HAP-1 (cell line): ENCODE measurements at regions not wholly inside any gene's neighbourhood (a gene's known extent, or its start where the extent isn't known, plus 50 kb on each side); places are given as distances from the start of the nearest gene placed in this dataset.
"Not testable (repeated sequence)": the region's sequence is repeated elsewhere in the genome, so short reads cannot be mapped to it uniquely, and the experiment has no call there.

Source experiments
- DNase-seq, 2 experiments: peaks; one replicate each; pipeline ENCODE4 v3.0.0-alpha.2; 2016 to 2020; ENCODE audit warnings: low spot score in 2 of 2
- H3K27me3 ChIP-seq: fragments of 250-450 bp; sonication (Bioruptor Pico); 2 replicates; pipeline ENCODE4 v1.5.1; 2020; ENCODE audit warnings: low read depth, mild to moderate bottlenecking, moderate library complexity
- H3K36me3 ChIP-seq: fragments of 250-450 bp; sonication (Bioruptor Pico); replicated peaks from 2 replicates; pipeline ENCODE4 v1.5.1; 2020; ENCODE audit warnings: mild to moderate bottlenecking
- H3K4me1 ChIP-seq: fragments of 250-450 bp; sonication (Bioruptor Pico); 2 replicates; pipeline ENCODE4 v1.5.1; 2020; ENCODE audit warnings: mild to moderate bottlenecking
- H3K4me3 ChIP-seq: fragments of 250-450 bp; sonication (Bioruptor Pico); 2 replicates; pipeline ENCODE4 v1.5.1; 2020; ENCODE audit warnings: mild to moderate bottlenecking, moderate library complexity
- H3K9me3 ChIP-seq: fragments of 250-450 bp; sonication (Bioruptor Pico); 2 replicates; pipeline ENCODE4 v1.5.1; 2020; ENCODE audit warnings: mild to moderate bottlenecking, moderate library complexity
- in situ Hi-C: fragments of 300-500 bp; cut with MboI; formaldehyde crosslinking; loops from 3 replicates; pipeline ENCODE4 v1.14.3; 2020; ENCODE audit warnings: low sequenced_read_pairs, inconsistent platforms, mixed read lengths

DNA sequence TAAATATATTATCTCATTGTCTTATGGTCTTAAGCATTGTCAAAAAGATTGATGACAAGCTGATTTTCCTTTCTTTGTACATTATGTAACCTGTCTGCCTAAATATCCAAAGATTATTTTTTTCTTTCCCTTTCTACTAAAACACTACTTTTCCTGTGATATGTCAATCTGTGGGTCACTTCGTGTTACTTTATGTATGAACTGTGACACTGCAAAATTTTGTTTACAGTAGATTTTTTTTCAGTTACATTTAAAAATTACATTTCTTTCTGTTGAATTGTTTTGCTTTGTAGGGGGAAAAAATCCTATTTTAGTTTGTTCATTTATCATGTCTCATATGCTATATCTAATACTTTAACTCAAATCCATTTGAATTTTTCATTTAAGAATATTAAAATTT is 392.3 kb upstream of the ATXN7L3B start:
- no peaks in the 10 kb centered on the region for H3K9me3 ChIP-seq
- in situ Hi-C loops = no loop called here
- H3K4me3 ChIP-seq = no peak overlapping the region
- no peaks in the 10 kb centered on the region for H3K27me3 ChIP-seq
- H3K36me3 ChIP-seq = no peaks in the 10 kb centered on the region
- no peaks in the 10 kb centered on the region for H3K4me1 ChIP-seq
- no peak for DNase-seq

DNA sequence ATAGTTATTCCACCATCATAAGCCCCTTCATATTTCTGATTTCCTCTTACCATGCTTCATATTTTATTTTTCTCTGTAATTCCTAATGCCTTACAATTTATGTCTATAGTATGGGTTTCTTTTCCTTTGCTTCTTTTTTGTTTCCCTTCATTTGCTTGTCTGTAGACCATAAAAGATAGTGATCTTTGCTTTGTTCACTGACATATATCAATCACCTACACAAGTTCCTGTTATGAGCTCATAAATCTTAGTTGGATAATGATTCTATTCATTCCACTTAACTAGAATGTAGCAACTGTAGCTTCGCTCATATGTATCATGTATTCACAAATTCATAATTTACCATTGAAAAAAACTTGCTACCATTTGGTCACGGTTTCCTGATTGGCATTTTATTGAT is 388.8 kb upstream of the ATXN7L3B start:
- Histone ChIP-seq H3K36me3 (no peaks in the 10 kb centered on the region), H3K9me3 (no peaks in the 10 kb centered on the region), H3K4me1 (no peaks in the 10 kb centered on the region), H3K27me3 (no peaks in the 10 kb centered on the region), H3K4me3 (no peak overlapping the region)
- DNase-seq = no peak
- in situ Hi-C loops = no loop called here

DNA sequence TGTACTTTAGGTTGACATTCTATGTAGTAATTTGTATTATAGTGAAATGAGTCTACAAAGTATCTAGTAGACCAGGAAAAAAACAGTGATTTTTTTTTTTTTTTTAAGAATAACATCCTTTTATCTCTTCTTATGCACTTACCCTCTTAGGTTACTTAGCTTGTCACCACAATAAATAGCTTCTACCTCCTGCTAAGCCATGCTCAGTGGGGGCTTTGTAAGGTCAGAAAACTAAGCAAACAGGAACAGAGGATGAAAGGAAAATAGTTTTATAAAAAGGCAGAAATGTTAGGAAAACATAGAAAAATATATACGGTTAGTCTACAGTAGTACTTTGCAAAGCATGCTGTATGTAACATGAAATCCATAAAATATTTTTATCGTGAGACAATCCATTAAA is 385.3 kb upstream of the ATXN7L3B start:
- Histone ChIP-seq H3K4me3 (no peak overlapping the region), H3K27me3 (no peaks in the 10 kb centered on the region), H3K36me3 (no peaks in the 10 kb centered on the region), H3K9me3 (no peaks in the 10 kb centered on the region), H3K4me1 (no peaks in the 10 kb centered on the region)
- in situ Hi-C loops = no loop called here
- DNase-seq = no peak

DNA sequence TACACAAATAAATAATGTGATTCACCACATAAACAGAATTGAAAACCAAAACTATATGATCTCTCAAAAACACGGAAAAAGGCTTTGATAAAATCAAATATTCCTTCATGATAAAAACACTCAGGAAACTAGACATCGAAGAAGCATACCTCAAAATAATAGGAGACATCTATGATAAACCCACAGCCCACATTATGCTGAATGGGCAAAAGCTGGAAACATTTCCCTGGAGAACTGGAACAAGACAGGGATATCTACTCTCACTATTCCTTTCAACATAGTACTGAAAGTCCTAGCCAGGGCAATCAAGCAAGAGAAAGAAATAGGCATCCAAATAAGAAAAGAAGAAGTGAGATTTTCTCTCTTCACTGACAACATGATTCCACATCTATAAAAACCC is 371.5 kb upstream of the ATXN7L3B start:
- no peaks in the 10 kb centered on the region for H3K4me1 ChIP-seq
- DNase-seq = no peak
- H3K4me3 ChIP-seq = no peak overlapping the region
- H3K36me3 ChIP-seq = no peaks in the 10 kb centered on the region
- no peaks in the 10 kb centered on the region for H3K9me3 ChIP-seq
- in situ Hi-C loops = no loop called here
- no peaks in the 10 kb centered on the region for H3K27me3 ChIP-seq

DNA sequence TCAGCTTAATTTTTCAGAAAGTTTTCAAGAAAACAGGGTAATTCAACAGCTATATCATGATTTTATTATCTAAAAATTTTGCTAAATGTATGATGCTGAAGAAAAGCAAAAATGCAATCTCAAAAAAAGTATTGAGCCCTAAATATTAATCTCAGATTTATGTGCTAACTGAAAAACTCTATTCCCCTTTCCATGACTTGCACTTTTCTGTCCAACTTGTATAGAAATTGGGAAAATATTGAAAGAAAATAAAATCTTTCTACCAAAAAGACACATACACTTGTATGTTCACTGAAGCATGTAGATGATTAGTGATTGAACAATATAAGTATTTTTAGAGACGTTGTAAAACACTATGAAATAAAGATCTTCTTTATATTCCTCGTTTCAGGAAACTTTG is 368.0 kb upstream of the ATXN7L3B start:
- Histone ChIP-seq H3K27me3 (no peaks in the 10 kb centered on the region), H3K4me3 (no peak overlapping the region), H3K4me1 (no peaks in the 10 kb centered on the region), H3K9me3 (no peaks in the 10 kb centered on the region), H3K36me3 (no peaks in the 10 kb centered on the region)
- in situ Hi-C loops = no loop called here
- DNase-seq = no peak

DNA sequence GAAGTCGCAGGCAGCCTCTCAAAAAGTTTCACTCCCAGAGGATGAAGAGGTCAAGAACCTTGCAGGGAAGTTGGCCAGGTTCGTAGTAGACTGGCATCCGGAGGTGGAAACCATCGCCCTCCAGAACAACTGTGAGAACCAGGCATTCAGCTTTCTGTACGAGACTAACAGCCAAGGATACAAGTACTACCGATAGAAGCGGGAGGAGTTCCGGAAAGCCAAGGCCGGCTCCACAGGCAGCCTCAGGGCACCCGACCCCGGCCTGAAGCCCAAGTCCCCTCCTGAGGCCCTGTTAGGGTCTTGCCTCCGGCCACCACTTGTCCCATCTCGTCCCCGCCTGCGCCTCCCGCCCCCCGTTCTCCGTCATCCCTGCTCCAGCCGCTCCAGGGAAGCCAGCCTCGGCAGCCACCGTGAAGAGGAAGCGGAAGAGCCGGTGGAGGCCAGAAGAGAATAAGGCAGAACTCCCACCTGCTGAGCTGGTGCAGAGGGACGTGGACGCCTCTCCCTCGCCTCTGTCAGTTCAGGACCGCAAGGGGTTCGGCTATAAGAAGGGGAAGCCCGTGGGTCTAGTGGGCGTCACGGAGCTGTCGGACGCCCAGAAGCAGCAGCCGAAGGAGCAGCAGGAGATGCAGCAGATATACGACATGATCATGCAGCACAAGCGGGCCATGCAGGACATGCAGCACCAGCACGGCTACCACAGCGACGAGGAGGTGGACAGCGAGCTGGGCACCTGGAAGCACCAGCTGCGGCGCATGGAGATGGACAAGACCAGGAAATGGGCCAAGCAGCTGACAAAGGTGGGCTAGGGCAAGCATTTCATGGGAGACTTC is 366.8 kb upstream of the ATXN7L3B start:
- no peaks in the 10 kb centered on the region for H3K27me3 ChIP-seq
- no peaks in the 10 kb centered on the region for H3K4me1 ChIP-seq
- no peak overlapping the region for H3K4me3 ChIP-seq
- DNase-seq = no peak
- H3K36me3 ChIP-seq = no peaks in the 10 kb centered on the region
- H3K9me3 ChIP-seq = no peaks in the 10 kb centered on the region
- in situ Hi-C loops = no loop called here

DNA sequence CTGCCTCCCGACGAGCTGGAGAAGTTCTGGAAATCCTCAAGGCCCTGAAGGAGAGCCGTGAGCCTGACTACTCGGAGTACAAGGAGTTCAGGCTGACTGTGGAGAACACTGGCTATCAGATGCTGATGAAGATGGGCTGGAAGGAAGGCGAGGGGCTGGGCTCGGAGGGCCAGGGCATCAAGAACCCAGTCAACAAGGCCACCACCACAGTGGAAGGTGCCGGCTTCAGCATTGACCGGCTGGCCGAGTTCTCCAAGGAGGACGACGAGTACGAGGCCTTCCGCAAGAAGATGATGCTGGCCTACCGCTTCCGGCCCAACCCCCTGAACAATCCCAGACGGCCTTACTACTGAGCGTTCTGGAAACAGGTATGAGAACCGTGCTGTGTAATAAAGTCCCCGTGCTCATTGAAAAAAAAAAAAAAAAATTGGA is 366.1 kb upstream of the ATXN7L3B start:
- DNase-seq = no peak
- in situ Hi-C loops = no loop called here

DNA sequence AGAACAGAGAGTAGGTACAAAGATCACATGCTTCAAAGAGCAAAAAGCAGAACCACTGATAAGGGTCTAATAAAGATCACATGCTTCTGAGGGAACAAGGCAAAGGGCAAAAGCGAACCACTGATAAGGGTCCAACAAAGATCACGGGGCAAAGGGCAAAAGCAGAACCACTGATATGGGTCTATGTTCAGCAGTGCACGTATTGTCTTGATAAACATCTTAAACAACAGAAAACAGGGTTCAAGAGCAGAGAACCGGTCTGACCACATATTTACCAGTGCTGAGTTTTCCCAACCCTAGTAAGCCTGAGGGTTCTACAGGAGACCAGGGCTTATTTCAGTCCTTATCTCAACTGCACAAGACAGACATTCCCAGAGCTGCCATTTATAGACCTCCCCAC is 362.7 kb upstream of the ATXN7L3B start:
- H3K9me3 ChIP-seq, H3K36me3 ChIP-seq, H3K4me3 ChIP-seq, in situ Hi-C loops, H3K4me1 ChIP-seq, H3K27me3 ChIP-seq, DNase-seq: not testable (repeated sequence)

More for the DNA sequence above, 366.1 kb upstream of the ATXN7L3B start:
- Histone ChIP-seq H3K27me3 (no peaks in the 10 kb centered on the region), H3K9me3 (no peaks in the 10 kb centered on the region), H3K36me3 (no peaks in the 10 kb centered on the region), H3K4me3 (no peak overlapping the region), H3K4me1 (no peaks in the 10 kb centered on the region)

DNA sequence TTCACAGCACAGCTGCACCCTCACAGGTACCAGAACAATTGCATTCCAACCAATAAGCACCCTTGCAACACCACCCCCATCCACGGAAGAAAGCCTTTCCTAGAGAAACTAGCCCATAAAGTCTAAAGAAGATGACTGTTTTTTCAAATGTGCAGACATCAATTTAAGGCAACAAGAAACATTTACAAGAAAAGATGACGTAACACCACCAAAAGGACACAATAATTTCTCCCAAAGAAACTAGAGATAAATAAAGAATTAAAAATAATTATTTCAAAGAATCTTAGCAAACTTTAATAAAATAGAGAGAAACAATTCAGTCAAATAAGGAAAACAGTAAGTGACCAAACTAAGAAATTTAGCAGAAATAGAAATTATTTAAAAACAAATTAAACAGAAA is 352.3 kb upstream of the ATXN7L3B start:
- in situ Hi-C loops = no loop called here
- Histone ChIP-seq H3K4me1 (no peaks in the 10 kb centered on the region), H3K9me3 (no peaks in the 10 kb centered on the region), H3K36me3 (no peaks in the 10 kb centered on the region), H3K4me3 (no peak overlapping the region), H3K27me3 (no peaks in the 10 kb centered on the region)
- no peak for DNase-seq

DNA sequence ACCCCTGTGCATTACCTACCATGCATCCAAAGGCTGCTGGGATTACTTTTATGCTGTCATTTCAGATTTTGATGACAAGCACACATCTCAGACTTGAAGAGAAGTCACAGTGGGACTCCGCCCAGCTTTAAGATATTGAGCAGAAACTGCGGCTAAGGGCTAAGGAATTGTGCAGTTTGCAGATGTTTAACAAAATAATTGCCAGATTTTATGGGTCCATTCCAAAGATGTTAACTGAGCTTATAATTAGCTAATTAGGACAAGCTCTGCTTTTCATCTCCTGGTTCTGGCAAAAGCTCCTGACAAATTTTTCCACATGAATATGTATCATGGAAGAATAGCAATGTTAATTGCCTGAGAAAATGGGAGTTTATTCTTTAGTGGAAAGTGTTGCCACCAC is 344.4 kb upstream of the ATXN7L3B start:
- no peaks in the 10 kb centered on the region for H3K27me3 ChIP-seq
- no peaks in the 10 kb centered on the region for H3K9me3 ChIP-seq
- H3K4me3 ChIP-seq = no peak overlapping the region
- no peaks in the 10 kb centered on the region for H3K4me1 ChIP-seq
- DNase-seq = no peak
- H3K36me3 ChIP-seq = no peaks in the 10 kb centered on the region
- in situ Hi-C loops = no loop called here

DNA sequence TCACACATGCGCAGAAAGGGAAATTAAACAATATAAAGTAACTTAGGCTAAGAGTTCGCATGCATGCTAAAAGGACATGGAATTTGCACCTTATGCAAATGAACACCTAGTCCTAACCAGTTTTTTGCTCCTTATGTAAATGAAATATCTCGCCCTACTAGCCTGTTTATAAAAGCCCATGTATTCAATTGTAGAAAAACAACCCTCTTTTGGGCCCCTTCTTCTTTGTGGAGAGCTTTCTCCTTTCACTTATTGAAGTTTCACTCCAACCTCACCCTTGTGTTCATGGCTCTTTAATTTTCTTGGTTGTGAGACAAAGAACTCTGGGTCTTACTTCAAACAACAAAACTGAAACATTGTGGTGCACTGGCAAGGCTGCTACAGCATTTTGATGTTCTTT is 333.4 kb upstream of the ATXN7L3B start:
- no peaks in the 10 kb centered on the region for H3K36me3 ChIP-seq
- no peaks in the 10 kb centered on the region for H3K4me1 ChIP-seq
- in situ Hi-C loops = no loop called here
- H3K9me3 ChIP-seq = no peaks in the 10 kb centered on the region
- DNase-seq = no peak
- H3K27me3 ChIP-seq = no peaks in the 10 kb centered on the region
- H3K4me3 ChIP-seq = no peak overlapping the region

DNA sequence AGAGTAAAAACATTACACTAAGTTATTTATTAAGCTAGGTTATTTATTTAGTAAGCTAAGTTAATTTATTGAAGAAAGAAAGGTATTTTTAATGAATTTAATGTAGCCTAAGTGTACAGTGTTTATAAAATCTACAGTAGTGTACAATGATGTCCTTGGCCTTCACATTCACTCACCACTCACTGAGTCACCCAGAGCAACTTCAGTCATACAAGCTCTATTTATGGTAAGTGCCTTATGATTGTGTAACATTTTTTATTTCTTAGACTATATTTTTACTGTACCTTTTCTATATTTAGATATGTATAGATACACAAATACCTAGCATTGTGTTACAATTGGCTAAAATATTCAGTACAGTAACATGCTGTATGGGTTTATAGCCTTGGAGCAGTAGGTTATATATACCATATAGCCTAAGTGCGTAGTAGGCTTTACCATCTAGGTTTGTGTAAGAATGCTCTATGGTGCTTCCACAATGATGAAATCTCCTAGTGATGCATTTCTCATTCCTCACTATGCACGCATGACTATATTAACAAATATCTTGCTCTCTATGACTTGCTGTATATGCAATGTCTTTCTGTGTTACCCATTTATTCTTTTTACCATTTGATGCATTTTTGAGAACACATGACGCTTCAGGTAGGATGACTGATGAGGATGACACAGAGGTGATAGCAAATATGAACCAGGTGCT is 309.6 kb upstream of the ATXN7L3B start:
- Histone ChIP-seq H3K4me1 (no peaks in the 10 kb centered on the region), H3K36me3 (no peaks in the 10 kb centered on the region), H3K4me3 (no peak overlapping the region), H3K9me3 (no peaks in the 10 kb centered on the region), H3K27me3 (no peaks in the 10 kb centered on the region)
- in situ Hi-C loops = no loop called here
- DNase-seq = no peak

DNA sequence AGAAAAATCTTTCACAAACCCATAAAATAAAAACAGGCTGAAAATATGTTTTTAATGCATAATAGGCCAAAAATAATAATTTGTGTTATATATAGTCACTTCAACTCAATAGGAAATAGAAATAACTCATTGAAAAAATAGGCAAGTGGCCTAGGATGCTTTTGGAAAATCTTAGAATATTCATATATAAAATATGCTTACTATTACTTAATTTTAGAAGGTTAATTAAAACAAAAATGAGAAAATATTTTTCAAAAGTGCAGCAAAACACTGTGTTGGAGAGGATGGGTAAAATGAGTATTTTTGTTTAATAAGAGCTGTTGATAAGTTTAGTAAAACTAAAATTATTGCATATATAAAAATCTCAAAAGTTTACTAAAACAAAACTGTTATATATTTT is 308.0 kb upstream of the ATXN7L3B start:
- Histone ChIP-seq H3K4me3 (no peak overlapping the region), H3K4me1 (no peaks in the 10 kb centered on the region), H3K27me3 (no peaks in the 10 kb centered on the region), H3K9me3 (no peaks in the 10 kb centered on the region), H3K36me3 (no peaks in the 10 kb centered on the region)
- DNase-seq = no peak
- in situ Hi-C loops = no loop called here

DNA sequence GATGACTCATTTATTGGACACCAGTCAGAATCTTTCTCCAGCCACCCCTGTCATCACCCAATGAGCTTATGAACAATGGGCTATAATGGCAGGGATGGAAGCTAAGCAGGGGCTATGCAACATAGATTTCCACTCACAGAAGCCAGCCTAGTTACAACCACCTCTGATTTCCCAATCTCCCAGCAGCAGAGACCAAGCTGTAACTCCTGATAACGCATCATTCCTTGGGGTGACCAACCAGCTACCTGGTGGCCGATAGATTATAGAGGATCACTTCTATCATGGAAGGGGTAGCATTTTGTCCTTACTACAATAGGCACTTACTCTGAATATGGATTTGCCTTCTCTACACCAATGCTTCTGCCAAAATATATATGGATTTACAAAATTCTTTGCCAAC is 302.3 kb upstream of the ATXN7L3B start:
- no peaks in the 10 kb centered on the region for H3K9me3 ChIP-seq
- no peak overlapping the region for H3K4me3 ChIP-seq
- no peaks in the 10 kb centered on the region for H3K36me3 ChIP-seq
- in situ Hi-C loops = no loop called here
- DNase-seq = no peak
- H3K4me1 ChIP-seq = no peaks in the 10 kb centered on the region
- H3K27me3 ChIP-seq = no peaks in the 10 kb centered on the region
